ENCODE measurements at regions not wholly inside any gene's neighbourhood (a gene's known extent, or its start where the extent isn't known, plus 50 kb on each side); places are given as distances from the start of the nearest gene placed in this dataset.

GRCh38 chrX:46308110-46308509 is 237.1 kb downstream of the ZNF674 start:
- H3K36me3 Mint-ChIP-seq (ENCODE audit: low read depth), result peaks cover 9% of the 10 kb centered on the region
- H3K4me3 Mint-ChIP-seq, result no peak overlapping the region
- peaks cover 47% of the 10 kb centered on the region for H3K9me3 Mint-ChIP-seq
- no peak for DNase-seq
- H3K27me3 Mint-ChIP-seq (ENCODE audit: low read depth, poor library complexity), result no peaks in the 10 kb centered on the region
- peaks cover 16% of the 10 kb centered on the region for H3K4me1 Mint-ChIP-seq
- H3K27ac Mint-ChIP-seq, result no peak overlapping the region
- TF ChIP-seq, protein P1, sequence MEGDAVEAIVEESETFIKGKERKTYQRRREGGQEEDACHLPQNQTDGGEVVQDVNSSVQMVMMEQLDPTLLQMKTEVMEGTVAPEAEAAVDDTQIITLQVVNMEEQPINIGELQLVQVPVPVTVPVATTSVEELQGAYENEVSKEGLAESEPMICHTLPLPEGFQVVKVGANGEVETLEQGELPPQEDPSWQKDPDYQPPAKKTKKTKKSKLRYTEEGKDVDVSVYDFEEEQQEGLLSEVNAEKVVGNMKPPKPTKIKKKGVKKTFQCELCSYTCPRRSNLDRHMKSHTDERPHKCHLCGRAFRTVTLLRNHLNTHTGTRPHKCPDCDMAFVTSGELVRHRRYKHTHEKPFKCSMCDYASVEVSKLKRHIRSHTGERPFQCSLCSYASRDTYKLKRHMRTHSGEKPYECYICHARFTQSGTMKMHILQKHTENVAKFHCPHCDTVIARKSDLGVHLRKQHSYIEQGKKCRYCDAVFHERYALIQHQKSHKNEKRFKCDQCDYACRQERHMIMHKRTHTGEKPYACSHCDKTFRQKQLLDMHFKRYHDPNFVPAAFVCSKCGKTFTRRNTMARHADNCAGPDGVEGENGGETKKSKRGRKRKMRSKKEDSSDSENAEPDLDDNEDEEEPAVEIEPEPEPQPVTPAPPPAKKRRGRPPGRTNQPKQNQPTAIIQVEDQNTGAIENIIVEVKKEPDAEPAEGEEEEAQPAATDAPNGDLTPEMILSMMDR (IDR thresholded peaks at IDR 0.05), result no peak

- Mint-ChIP-seq H3K4me1 (peaks cover 4% of the 10 kb centered on the region), H3K36me3 (ENCODE audit: low read depth) (peaks cover 9% of the 10 kb centered on the region), H3K9me3 (peaks cover 56% of the 10 kb centered on the region), H3K27me3 (ENCODE audit: low read depth, poor library complexity) (no peaks in the 10 kb centered on the region), H3K27ac (no peak overlapping the region), H3K4me3 (no peak overlapping the region)
- DNase-seq, result no peak
- TF ChIP-seq, protein P1 (IDR thresholded peaks at IDR 0.05), result no peak
These were observed 239.1 kb downstream of the ZNF674 start for GRCh38 chrX:46306103-46306502.

DNA sequence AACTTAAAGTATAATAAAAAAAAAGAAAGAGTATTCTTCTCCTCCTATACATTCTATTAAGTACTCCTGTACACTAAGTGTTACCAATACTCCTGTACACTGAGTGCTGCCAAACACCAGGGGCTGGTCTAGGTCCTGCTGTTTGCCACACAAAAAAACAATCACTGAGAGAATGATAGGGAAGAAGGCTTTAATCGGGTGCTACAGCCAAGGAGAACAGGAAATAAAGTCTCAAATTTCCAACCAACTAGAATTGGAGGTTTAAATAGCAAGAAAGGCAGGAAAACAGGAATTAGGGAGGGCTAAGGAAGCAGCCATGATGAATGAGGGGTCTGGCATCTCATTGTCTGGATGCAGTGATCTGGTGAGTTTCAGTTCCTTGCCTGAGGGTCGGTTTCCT is 239.8 kb downstream of the ZNF674 start:
- no peak for DNase-seq
- TF ChIP-seq, protein P1 (IDR thresholded peaks at IDR 0.05), result no peak
- no peaks in the 10 kb centered on the region for H3K4me1 Mint-ChIP-seq
- no peak overlapping the region for H3K27ac Mint-ChIP-seq
- H3K27me3 Mint-ChIP-seq (ENCODE audit: low read depth, poor library complexity), result no peaks in the 10 kb centered on the region
- peaks cover 58% of the 10 kb centered on the region for H3K9me3 Mint-ChIP-seq
- peaks cover 9% of the 10 kb centered on the region for H3K36me3 Mint-ChIP-seq (ENCODE audit: low read depth)
- H3K4me3 Mint-ChIP-seq, result no peak overlapping the region

- H3K27ac Mint-ChIP-seq, result no peak overlapping the region
- peaks cover 55% of the 10 kb centered on the region for H3K9me3 Mint-ChIP-seq
- no peak overlapping the region for H3K4me3 Mint-ChIP-seq
- TF ChIP-seq, protein P1 (IDR thresholded peaks at IDR 0.05), result no peak
- H3K27me3 Mint-ChIP-seq (ENCODE audit: low read depth, poor library complexity), result no peaks in the 10 kb centered on the region
- H3K4me1 Mint-ChIP-seq, result no peaks in the 10 kb centered on the region
- peaks cover 9% of the 10 kb centered on the region for H3K36me3 Mint-ChIP-seq (ENCODE audit: low read depth)
- DNase-seq, result no peak
These were observed 243.3 kb downstream of the ZNF674 start for GRCh38 chrX:46301903-46302302.

GRCh38 chrX:46298821-46299220 is 246.4 kb downstream of the ZNF674 start:
- H3K36me3 Mint-ChIP-seq (ENCODE audit: low read depth), result no peaks in the 10 kb centered on the region
- TF ChIP-seq, protein P1 (IDR thresholded peaks at IDR 0.05), result no peak
- no peak overlapping the region for H3K27ac Mint-ChIP-seq
- no peak overlapping the region for H3K4me3 Mint-ChIP-seq
- peaks cover 24% of the 10 kb centered on the region for H3K9me3 Mint-ChIP-seq
- H3K4me1 Mint-ChIP-seq, result no peaks in the 10 kb centered on the region
- no peak for DNase-seq
- H3K27me3 Mint-ChIP-seq (ENCODE audit: low read depth, poor library complexity), result no peaks in the 10 kb centered on the region

- Mint-ChIP-seq H3K4me3 (no peak overlapping the region), H3K9me3 (peaks cover 30% of the 10 kb centered on the region), H3K36me3 (ENCODE audit: low read depth) (no peaks in the 10 kb centered on the region), H3K4me1 (no peaks in the 10 kb centered on the region), H3K27ac (no peak overlapping the region), H3K27me3 (ENCODE audit: low read depth, poor library complexity) (no peaks in the 10 kb centered on the region)
- DNase-seq, result no peak
- TF ChIP-seq, protein P1 (IDR thresholded peaks at IDR 0.05), result no peak
These were observed 249.3 kb downstream of the ZNF674 start for GRCh38 chrX:46295963-46296362.
